NCI-H2196 treated with DMSO at 0.1 percent for 48 hours (cell line): ENCODE measurements at regions not wholly inside any gene's neighbourhood (a gene's known extent, or its start where the extent isn't known, plus 50 kb on each side); places are given as distances from the start of the nearest gene placed in this dataset.

Experiments
- DNase-seq: peaks from one replicate; lab custom pipeline; 2025; ENCODE audit not compliant: unreplicated experiment; lab: John Stamatoyannopoulos, UW

GRCh38 chr11:91258876-91259275, 965.7 kb upstream of the FAT3 start:
- no peak for DNase-seq

GRCh38 chr11:91257667-91258066, 967.0 kb upstream of the FAT3 start:
- DNase-seq: no peak

- DNase-seq: no peak
Measured at GRCh38 chr11:91248199-91248807, 976.3 kb upstream of the FAT3 start.

- no peak for DNase-seq
Measured at GRCh38 chr11:91247009-91247735, 977.4 kb upstream of the FAT3 start.

- no peak for DNase-seq
Measured at GRCh38 chr11:91244912-91245311, 979.7 kb upstream of the FAT3 start.

- DNase-seq: no peak
Measured at GRCh38 chr11:91243630-91244029, 981.0 kb upstream of the FAT3 start.

- DNase-seq: no peak
Measured at GRCh38 chr11:91243051-91243450, 981.6 kb upstream of the FAT3 start.

- DNase-seq: no peak
Measured at GRCh38 chr11:91241226-91241625, 983.4 kb upstream of the FAT3 start.

- no peak for DNase-seq
Measured at GRCh38 chr11:91239359-91239758, 985.3 kb upstream of the FAT3 start.

- no peak for DNase-seq
Measured at GRCh38 chr11:91231226-91231625, 993.4 kb upstream of the FAT3 start.

- DNase-seq: no peak
Measured at GRCh38 chr11:91230647-91231046, 994.0 kb upstream of the FAT3 start.

- DNase-seq: no peak
Measured at GRCh38 chr11:91222830-91223229, 1000.0 kb upstream of the CHORDC1 start.

GRCh38 chr11:91220476-91221202, 997.8 kb upstream of the CHORDC1 start:
- no peak for DNase-seq

- DNase-seq: no peak
Measured at GRCh38 chr11:91219535-91219934, 996.7 kb upstream of the CHORDC1 start.

GRCh38 chr11:91209751-91210150, 986.9 kb upstream of the CHORDC1 start:
- DNase-seq: no peak

GRCh38 chr11:91209306-91209705, 986.5 kb upstream of the CHORDC1 start:
- DNase-seq: no peak

- DNase-seq: no peak
Measured at GRCh38 chr11:91199866-91200265, 977.0 kb upstream of the CHORDC1 start.

GRCh38 chr11:91194546-91194945, 971.7 kb upstream of the CHORDC1 start:
- no peak for DNase-seq

- DNase-seq: no peak
Measured at GRCh38 chr11:91188484-91188883, 965.6 kb upstream of the CHORDC1 start.

GRCh38 chr11:91187314-91187713, 964.5 kb upstream of the CHORDC1 start:
- no peak for DNase-seq

- DNase-seq: no peak
Measured at GRCh38 chr11:91178366-91178765, 955.5 kb upstream of the CHORDC1 start.

GRCh38 chr11:91174734-91175133, 951.9 kb upstream of the CHORDC1 start:
- no peak for DNase-seq
